GM23338 (cell line): ENCODE measurements at regions not wholly inside any gene's neighbourhood (a gene's known extent, or its start where the extent isn't known, plus 50 kb on each side); places are given as distances from the start of the nearest gene placed in this dataset.

ENCODE experiments used
- ATAC-seq: fragments of 200-7000 bp; cut with Tn5 transposase; 3 replicates; pipeline ENCODE4 v1.9.1; 2020
- DNase-seq: peaks from one replicate; pipeline ENCODE4 v3.0.0-alpha.2; 2015; ENCODE audit warnings: low spot score
- H2AFZ ChIP-seq: fragments of 200-600 bp; sonication (generic); 2 replicates; pipeline ENCODE4 v1.8.0; 2016; ENCODE audit warnings: antibody characterized with exemption, mild to moderate bottlenecking, moderate library complexity
- H3F3A ChIP-seq: fragments of 200-600 bp; sonication (generic); replicated peaks from 2 replicates; pipeline ENCODE4 v1.8.0; 2017; ENCODE audit warnings: antibody characterized with exemption, mixed run types, low read depth
- H3K27ac ChIP-seq: fragments of 200-600 bp; sonication (generic); 2 replicates; pipeline ENCODE4 v1.6.1; 2016; ENCODE audit warnings: low read depth
- H3K27me3 ChIP-seq: fragments of 200-600 bp; sonication (generic); 2 replicates; pipeline ENCODE4 v1.8.0; 2016; ENCODE audit warnings: mild to moderate bottlenecking, mixed run types, moderate library complexity; ENCODE audit not compliant: insufficient read depth
- H3K36me3 ChIP-seq: fragments of 200-600 bp; sonication (generic); 2 replicates; pipeline ENCODE4 v1.8.0; 2016; ENCODE audit warnings: mild to moderate bottlenecking; ENCODE audit not compliant: insufficient read depth
- H3K4me1 ChIP-seq: fragments of 200-600 bp; sonication (generic); 2 replicates; pipeline ENCODE4 v1.8.0; 2016; ENCODE audit warnings: mild to moderate bottlenecking, moderate library complexity; ENCODE audit not compliant: insufficient read depth
- H3K4me2 ChIP-seq: fragments of 200-600 bp; sonication (generic); 2 replicates; pipeline ENCODE4 v1.7.1; 2017; ENCODE audit warnings: mixed run types
- H3K4me3 ChIP-seq: fragments of 200-600 bp; sonication (generic); 2 replicates; pipeline ENCODE4 v1.6.1; 2016; ENCODE audit warnings: mixed run types
- H3K79me2 ChIP-seq: fragments of 200-600 bp; sonication (generic); replicated peaks from 2 replicates; pipeline ENCODE4 v1.8.0; 2017; ENCODE audit warnings: mild to moderate bottlenecking; ENCODE audit not compliant: insufficient read depth
- H3K9me2 ChIP-seq: fragments of 200-600 bp; sonication (generic); 2 replicates; pipeline ENCODE4 v1.8.0; 2017; ENCODE audit not compliant: insufficient read depth
- H4K20me1 ChIP-seq: fragments of 200-600 bp; sonication (generic); replicated peaks from 2 replicates; pipeline ENCODE4 v1.8.0; 2017; ENCODE audit warnings: mild to moderate bottlenecking; ENCODE audit not compliant: insufficient read depth
- H3K27ac Mint-ChIP-seq: 2 replicates; pipeline ENCODE4 v1.8.0; 2020; ENCODE audit warnings: inconsistent platforms, mild to moderate bottlenecking, moderate library complexity, mixed read lengths
- H3K27me3 Mint-ChIP-seq: 3 replicates; pipeline ENCODE4 v1.8.0; 2022; ENCODE audit warnings: low read depth, mild to moderate bottlenecking, moderate library complexity, mixed read lengths, inconsistent platforms; ENCODE audit not compliant: insufficient read depth, poor library complexity
- H3K36me3 Mint-ChIP-seq: 3 replicates; pipeline ENCODE4 v1.8.0; 2021; ENCODE audit warnings: low read depth, mild to moderate bottlenecking, inconsistent platforms, moderate library complexity, mixed read lengths
- H3K4me1 Mint-ChIP-seq: 3 replicates; pipeline ENCODE4 v1.8.0; 2020; ENCODE audit warnings: mild to moderate bottlenecking, inconsistent platforms, mixed read lengths
- H3K4me3 Mint-ChIP-seq: 3 replicates; pipeline ENCODE4 v1.8.0; 2021; ENCODE audit warnings: moderate library complexity, mild to moderate bottlenecking, inconsistent platforms, mixed read lengths
- H3K9me3 Mint-ChIP-seq: 3 replicates; pipeline ENCODE4 v1.8.0; 2020; ENCODE audit warnings: moderate library complexity, mild to moderate bottlenecking, inconsistent platforms, mixed read lengths
- ZNF331 ChIP-seq: fragments of 250-450 bp; sonication (Bioruptor Pico); IDR thresholded peaks from 2 replicates; pipeline ENCODE4 v1.5.0; 2020; ENCODE audit warnings: low read depth, mild to moderate bottlenecking, moderate library complexity
- TF ChIP-seq, protein P1 (sequence below): fragments of 250-450 bp; sonication (Bioruptor Pico); IDR thresholded peaks from 2 replicates; pipeline ENCODE4 v1.5.0; 2020; ENCODE audit warnings: mild to moderate bottlenecking, moderate library complexity
- TF ChIP-seq, protein P2 (sequence below): IDR thresholded peaks from 2 replicates; pipeline ENCODE4 v1.6.1; 2016; ENCODE audit warnings: antibody characterized with exemption

DNA sequence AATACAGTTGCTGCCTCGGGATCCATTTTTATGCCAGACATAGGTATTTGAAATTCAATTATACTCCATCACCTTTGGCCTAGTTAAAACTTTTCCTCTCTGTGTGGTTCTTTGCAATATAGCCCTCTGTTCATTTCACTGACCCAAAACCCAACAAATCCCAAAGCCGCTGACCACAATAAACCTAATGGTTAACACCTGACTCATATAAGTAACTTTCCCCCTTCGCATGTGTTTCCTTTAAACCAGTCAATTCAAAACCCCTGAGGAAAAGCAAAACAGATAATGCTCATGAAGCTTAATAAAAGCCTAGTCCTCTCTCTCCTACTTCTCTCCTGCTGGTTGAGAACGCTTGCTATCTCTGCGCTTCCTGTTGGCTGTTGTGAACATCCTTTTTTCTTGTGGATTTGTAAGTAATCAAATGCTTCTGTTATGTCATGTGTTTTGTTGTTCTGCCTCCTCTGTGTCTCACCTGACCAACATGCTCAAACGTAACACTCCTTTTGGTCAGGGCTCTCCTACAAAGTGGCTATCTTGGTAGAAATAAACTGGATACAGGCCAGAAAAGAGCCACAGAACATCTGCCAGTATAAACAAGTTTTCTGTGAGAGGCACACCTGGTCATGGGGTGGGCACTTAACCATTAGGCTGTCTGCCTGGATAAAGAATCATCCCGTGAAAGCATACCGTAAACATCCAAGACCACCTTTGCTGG is 652.6 kb downstream of the METTL15 start (continued):
- TF ChIP-seq, protein P1, sequence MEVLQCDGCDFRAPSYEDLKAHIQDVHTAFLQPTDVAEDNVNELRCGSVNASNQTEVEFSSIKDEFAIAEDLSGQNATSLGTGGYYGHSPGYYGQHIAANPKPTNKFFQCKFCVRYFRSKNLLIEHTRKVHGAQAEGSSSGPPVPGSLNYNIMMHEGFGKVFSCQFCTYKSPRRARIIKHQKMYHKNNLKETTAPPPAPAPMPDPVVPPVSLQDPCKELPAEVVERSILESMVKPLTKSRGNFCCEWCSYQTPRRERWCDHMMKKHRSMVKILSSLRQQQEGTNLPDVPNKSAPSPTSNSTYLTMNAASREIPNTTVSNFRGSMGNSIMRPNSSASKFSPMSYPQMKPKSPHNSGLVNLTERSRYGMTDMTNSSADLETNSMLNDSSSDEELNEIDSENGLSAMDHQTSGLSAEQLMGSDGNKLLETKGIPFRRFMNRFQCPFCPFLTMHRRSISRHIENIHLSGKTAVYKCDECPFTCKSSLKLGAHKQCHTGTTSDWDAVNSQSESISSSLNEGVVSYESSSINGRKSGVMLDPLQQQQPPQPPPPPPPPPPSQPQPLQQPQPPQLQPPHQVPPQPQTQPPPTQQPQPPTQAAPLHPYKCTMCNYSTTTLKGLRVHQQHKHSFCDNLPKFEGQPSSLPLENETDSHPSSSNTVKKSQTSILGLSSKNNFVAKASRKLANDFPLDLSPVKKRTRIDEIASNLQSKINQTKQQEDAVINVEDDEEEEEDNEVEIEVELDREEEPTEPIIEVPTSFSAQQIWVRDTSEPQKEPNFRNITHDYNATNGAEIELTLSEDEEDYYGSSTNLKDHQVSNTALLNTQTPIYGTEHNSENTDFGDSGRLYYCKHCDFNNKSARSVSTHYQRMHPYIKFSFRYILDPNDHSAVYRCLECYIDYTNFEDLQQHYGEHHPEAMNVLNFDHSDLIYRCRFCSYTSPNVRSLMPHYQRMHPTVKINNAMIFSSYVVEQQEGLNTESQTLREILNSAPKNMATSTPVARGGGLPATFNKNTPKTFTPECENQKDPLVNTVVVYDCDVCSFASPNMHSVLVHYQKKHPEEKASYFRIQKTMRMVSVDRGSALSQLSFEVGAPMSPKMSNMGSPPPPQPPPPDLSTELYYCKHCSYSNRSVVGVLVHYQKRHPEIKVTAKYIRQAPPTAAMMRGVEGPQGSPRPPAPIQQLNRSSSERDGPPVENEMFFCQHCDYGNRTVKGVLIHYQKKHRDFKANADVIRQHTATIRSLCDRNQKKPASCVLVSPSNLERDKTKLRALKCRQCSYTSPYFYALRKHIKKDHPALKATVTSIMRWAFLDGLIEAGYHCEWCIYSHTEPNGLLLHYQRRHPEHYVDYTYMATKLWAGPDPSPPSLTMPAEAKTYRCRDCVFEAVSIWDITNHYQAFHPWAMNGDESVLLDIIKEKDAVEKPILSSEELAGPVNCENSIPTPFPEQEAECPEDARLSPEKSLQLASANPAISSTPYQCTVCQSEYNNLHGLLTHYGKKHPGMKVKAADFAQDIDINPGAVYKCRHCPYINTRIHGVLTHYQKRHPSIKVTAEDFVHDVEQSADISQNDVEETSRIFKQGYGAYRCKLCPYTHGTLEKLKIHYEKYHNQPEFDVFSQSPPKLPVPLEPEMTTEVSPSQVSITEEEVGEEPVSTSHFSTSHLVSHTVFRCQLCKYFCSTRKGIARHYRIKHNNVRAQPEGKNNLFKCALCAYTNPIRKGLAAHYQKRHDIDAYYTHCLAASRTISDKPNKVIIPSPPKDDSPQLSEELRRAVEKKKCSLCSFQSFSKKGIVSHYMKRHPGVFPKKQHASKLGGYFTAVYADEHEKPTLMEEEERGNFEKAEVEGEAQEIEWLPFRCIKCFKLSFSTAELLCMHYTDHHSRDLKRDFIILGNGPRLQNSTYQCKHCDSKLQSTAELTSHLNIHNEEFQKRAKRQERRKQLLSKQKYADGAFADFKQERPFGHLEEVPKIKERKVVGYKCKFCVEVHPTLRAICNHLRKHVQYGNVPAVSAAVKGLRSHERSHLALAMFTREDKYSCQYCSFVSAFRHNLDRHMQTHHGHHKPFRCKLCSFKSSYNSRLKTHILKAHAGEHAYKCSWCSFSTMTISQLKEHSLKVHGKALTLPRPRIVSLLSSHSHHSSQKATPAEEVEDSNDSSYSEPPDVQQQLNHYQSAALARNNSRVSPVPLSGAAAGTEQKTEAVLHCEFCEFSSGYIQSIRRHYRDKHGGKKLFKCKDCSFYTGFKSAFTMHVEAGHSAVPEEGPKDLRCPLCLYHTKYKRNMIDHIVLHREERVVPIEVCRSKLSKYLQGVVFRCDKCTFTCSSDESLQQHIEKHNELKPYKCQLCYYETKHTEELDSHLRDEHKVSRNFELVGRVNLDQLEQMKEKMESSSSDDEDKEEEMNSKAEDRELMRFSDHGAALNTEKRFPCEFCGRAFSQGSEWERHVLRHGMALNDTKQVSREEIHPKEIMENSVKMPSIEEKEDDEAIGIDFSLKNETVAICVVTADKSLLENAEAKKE (CRISPR knock-in tag), result no peak
- no peak for TF ChIP-seq ZNF331 (CRISPR knock-in tag)

DNA sequence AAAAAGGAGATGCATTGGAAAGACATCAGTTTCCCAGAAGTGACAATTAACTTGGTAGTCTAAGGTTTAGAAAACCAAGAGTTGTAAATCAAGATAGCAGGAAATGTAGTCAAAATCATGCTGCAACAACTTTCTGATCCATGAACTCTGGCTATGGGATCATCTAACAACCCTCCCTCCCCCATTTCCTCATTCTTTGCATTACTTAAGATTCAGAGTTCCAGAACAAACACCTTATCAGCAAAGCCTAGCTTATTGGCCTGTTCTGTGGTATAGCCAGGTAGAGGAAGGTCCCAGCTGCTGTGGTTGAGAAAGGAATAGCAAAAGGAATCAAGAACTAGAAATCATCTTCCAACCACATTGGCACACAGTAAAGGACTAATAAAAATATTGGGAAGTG is 651.1 kb downstream of the METTL15 start:
- TF ChIP-seq, protein P2, sequence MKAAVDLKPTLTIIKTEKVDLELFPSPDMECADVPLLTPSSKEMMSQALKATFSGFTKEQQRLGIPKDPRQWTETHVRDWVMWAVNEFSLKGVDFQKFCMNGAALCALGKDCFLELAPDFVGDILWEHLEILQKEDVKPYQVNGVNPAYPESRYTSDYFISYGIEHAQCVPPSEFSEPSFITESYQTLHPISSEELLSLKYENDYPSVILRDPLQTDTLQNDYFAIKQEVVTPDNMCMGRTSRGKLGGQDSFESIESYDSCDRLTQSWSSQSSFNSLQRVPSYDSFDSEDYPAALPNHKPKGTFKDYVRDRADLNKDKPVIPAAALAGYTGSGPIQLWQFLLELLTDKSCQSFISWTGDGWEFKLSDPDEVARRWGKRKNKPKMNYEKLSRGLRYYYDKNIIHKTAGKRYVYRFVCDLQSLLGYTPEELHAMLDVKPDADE, result no peak
- H3K36me3 ChIP-seq, result no peaks in the 10 kb centered on the region
- H3K27me3 Mint-ChIP-seq, result no peaks in the 10 kb centered on the region
- no peaks in the 10 kb centered on the region for H3K79me2 ChIP-seq
- no peaks in the 10 kb centered on the region for H4K20me1 ChIP-seq
- H3K4me2 ChIP-seq, result peak overlapping the region; percentile 19; the same call in 1 of the 2 replicates
- no peak overlapping the region for H3K4me3 ChIP-seq
- H3K4me1 ChIP-seq, result peaks cover 11% of the 10 kb centered on the region
- H3K9me3 Mint-ChIP-seq, result no peaks in the 10 kb centered on the region
- H3K27ac ChIP-seq, result 0 out of 2 replicates have a peak overlapping the region, but pooled peaks have one; percentile 8
- H3K36me3 Mint-ChIP-seq, result no peaks in the 10 kb centered on the region
- no peaks in the 10 kb centered on the region for H3K27me3 ChIP-seq
- no peak overlapping the region for H3K4me3 Mint-ChIP-seq
- ATAC-seq (no peak; the same call in 2 of the 3 replicates), DNase-seq (peak; percentile 52)
- H2AFZ ChIP-seq, result peak overlapping the region; percentile 1; the same call in 1 of the 2 replicates
- H3F3A ChIP-seq, result no peaks in the 10 kb centered on the region
- H3K4me1 Mint-ChIP-seq, result peaks cover 19% of the 10 kb centered on the region
- no peak overlapping the region; the same call in 1 of the 2 replicates for H3K27ac Mint-ChIP-seq
- H3K9me2 ChIP-seq, result peaks cover under 1% of the 10 kb centered on the region; the same call in 1 of the 2 replicates
